AG04450 (cell line): ENCODE measurements at regions not wholly inside any gene's neighbourhood (a gene's known extent, or its start where the extent isn't known, plus 50 kb on each side); places are given as distances from the start of the nearest gene placed in this dataset.
"Not testable (repeated sequence)": the region's sequence is repeated elsewhere in the genome, so short reads cannot be mapped to it uniquely, and the experiment has no call there.

ENCODE experiments used
- CTCF ChIA-PET: fragments of 300-600, 350-600 bp; formaldehyde crosslinking; extraction: SDS; loops from one replicate; lab custom pipeline; 2022; ENCODE audit warnings: antibody characterized with exemption, inconsistent platforms; lab: Charles Lee
- POLR2A ChIA-PET: fragments of 350-600 bp; formaldehyde crosslinking; extraction: SDS; loops from one replicate; lab custom pipeline; 2021; ENCODE audit warnings: antibody characterized with exemption, inconsistent platforms; lab: Yijun Ruan, JAX
- DNase-seq: peaks from one replicate; pipeline ENCODE4 v3.0.0-alpha.2; 2011; ENCODE audit warnings: low read depth, low spot score
- H3K27ac ChIP-seq: one replicate; pipeline ENCODE4 v1.5.1; 2012; ENCODE audit warnings: low read depth, low read length, control low read depth
- H3K27me3 ChIP-seq: one replicate; pipeline ENCODE4 v1.6.0; 2012; ENCODE audit warnings: low read length; ENCODE audit not compliant: control insufficient read depth, insufficient read depth
- H3K4me3 ChIP-seq: 2 replicates; pipeline ENCODE4 v1.5.1; 2011; ENCODE audit warnings: mild to moderate bottlenecking, low read depth, low read length, control low read depth
- H3K9me3 ChIP-seq: 2 replicates; pipeline ENCODE4 v1.5.1; 2012; ENCODE audit warnings: low read length; ENCODE audit not compliant: control insufficient read depth, insufficient read depth
- CTCF ChIP-seq: IDR thresholded peaks from 2 replicates; pipeline ENCODE4 v1.5.1; 2011; ENCODE audit warnings: low read depth, low read length, control low read depth, inconsistent platforms

GRCh38 chr14:41457393-41457792 lies 149.3 kb upstream of the LRFN5 start:
- ChIA-PET CTCF (no interaction called here), POLR2A (no interaction called here)
- no peaks in the 10 kb centered on the region for H3K27me3 ChIP-seq
- TF ChIP-seq CTCF: no peak
- H3K27ac ChIP-seq: no peak overlapping the region
- H3K4me3 ChIP-seq: no peak overlapping the region
- DNase-seq: no peak
- no peaks in the 10 kb centered on the region for H3K9me3 ChIP-seq

GRCh38 chr14:41449066-41449465 lies 157.6 kb upstream of the LRFN5 start:
- Histone ChIP-seq H3K4me3 (no peak overlapping the region), H3K27me3 (no peaks in the 10 kb centered on the region), H3K9me3 (no peaks in the 10 kb centered on the region), H3K27ac (no peak overlapping the region)
- ChIA-PET POLR2A (no interaction called here), CTCF (no interaction called here)
- TF ChIP-seq CTCF: no peak
- no peak for DNase-seq

GRCh38 chr14:41446008-41446407 lies 160.7 kb upstream of the LRFN5 start:
- no peak overlapping the region for H3K4me3 ChIP-seq
- no peak for DNase-seq
- no peaks in the 10 kb centered on the region for H3K9me3 ChIP-seq
- ChIA-PET POLR2A (no interaction called here), CTCF (no interaction called here)
- no peak for TF ChIP-seq CTCF
- no peak overlapping the region for H3K27ac ChIP-seq
- no peaks in the 10 kb centered on the region for H3K27me3 ChIP-seq

- Histone ChIP-seq H3K27me3 (no peaks in the 10 kb centered on the region), H3K9me3 (peaks cover 8% of the 10 kb centered on the region; the same call in 1 of the 2 replicates), H3K4me3 (no peak overlapping the region), H3K27ac (no peak overlapping the region)
- ChIA-PET POLR2A (no interaction called here), CTCF (no interaction called here)
- no peak for DNase-seq
- no peak for TF ChIP-seq CTCF
Measured at GRCh38 chr14:41423503-41423902, 183.2 kb upstream of the LRFN5 start.

- CTCF ChIA-PET: not testable (repeated sequence)
Measured at GRCh38 chr14:41421308-41421707, 185.4 kb upstream of the LRFN5 start.

GRCh38 chr14:41419709-41420108 lies 187.0 kb upstream of the LRFN5 start:
- H3K4me3 ChIP-seq: no peak overlapping the region
- DNase-seq: no peak
- H3K9me3 ChIP-seq: peaks cover 3% of the 10 kb centered on the region; the same call in 1 of the 2 replicates
- TF ChIP-seq CTCF: no peak
- H3K27me3 ChIP-seq: no peaks in the 10 kb centered on the region
- ChIA-PET POLR2A (no interaction called here), CTCF (no interaction called here)
- H3K27ac ChIP-seq: no peak overlapping the region

More at GRCh38 chr14:41421308-41421707, 185.4 kb upstream of the LRFN5 start:
- H3K9me3 ChIP-seq, H3K27ac ChIP-seq, DNase-seq, H3K4me3 ChIP-seq, POLR2A ChIA-PET, H3K27me3 ChIP-seq: not testable (repeated sequence)
